ENCODE measurements at regions not wholly inside any gene's neighbourhood (a gene's known extent, or its start where the extent isn't known, plus 50 kb on each side); places are given as distances from the start of the nearest gene placed in this dataset.

- Histone ChIP-seq H3K4me3 (no peak overlapping the region), H3K27me3 (ENCODE audit: low read depth) (no peaks in the 10 kb centered on the region), H3K36me3 (no peaks in the 10 kb centered on the region), H3K9me3 (replicated peaks) (peaks cover 5% of the 10 kb centered on the region), H3K4me1 (no peaks in the 10 kb centered on the region), H3K27ac (replicated peaks) (no peak overlapping the region)
- TF ChIP-seq, protein P1, sequence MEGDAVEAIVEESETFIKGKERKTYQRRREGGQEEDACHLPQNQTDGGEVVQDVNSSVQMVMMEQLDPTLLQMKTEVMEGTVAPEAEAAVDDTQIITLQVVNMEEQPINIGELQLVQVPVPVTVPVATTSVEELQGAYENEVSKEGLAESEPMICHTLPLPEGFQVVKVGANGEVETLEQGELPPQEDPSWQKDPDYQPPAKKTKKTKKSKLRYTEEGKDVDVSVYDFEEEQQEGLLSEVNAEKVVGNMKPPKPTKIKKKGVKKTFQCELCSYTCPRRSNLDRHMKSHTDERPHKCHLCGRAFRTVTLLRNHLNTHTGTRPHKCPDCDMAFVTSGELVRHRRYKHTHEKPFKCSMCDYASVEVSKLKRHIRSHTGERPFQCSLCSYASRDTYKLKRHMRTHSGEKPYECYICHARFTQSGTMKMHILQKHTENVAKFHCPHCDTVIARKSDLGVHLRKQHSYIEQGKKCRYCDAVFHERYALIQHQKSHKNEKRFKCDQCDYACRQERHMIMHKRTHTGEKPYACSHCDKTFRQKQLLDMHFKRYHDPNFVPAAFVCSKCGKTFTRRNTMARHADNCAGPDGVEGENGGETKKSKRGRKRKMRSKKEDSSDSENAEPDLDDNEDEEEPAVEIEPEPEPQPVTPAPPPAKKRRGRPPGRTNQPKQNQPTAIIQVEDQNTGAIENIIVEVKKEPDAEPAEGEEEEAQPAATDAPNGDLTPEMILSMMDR (IDR thresholded peaks at IDR 0.05; ENCODE audit: borderline replicate concordance), result no peak
- intact Hi-C loops (cut with micrococcal nuclease), result no loop called here
- DNase-seq, result no peak
Measured at GRCh38 chr1:75010547-75010946, 123.6 kb upstream of the LHX8 start.

DNA sequence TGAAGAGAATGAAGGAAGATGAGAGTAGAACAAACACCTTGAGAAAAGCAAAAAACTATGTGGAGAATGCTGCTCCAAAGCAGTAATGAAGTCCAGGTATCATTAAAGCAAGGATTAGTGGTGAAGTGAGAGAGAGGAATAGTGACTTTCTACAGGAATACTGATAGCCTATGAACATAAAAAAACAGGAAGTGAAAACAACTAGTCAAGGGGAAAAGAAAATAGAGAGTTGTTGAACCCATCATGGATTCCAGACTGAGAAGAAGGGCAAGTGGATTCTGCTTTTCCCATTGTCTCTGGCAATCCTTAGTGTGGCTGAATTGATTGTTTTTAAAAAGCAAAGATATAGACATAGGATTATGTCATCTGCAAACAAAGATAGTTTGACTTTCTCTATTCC, 119.9 kb upstream of the LHX8 start:
- H3K9me3 ChIP-seq (replicated peaks), result peaks cover 25% of the 10 kb centered on the region
- no peaks in the 10 kb centered on the region for H3K27me3 ChIP-seq (ENCODE audit: low read depth)
- no peak overlapping the region for H3K27ac ChIP-seq (replicated peaks)
- no peak for DNase-seq
- no peaks in the 10 kb centered on the region for H3K4me1 ChIP-seq
- no peak overlapping the region for H3K4me3 ChIP-seq
- TF ChIP-seq, protein P1 (IDR thresholded peaks at IDR 0.05; ENCODE audit: borderline replicate concordance), result no peak
- H3K36me3 ChIP-seq, result no peaks in the 10 kb centered on the region
- intact Hi-C loops (cut with micrococcal nuclease), result no loop called here

- Histone ChIP-seq H3K27ac (replicated peaks) (no peak overlapping the region), H3K4me1 (no peaks in the 10 kb centered on the region), H3K27me3 (ENCODE audit: low read depth) (no peaks in the 10 kb centered on the region), H3K4me3 (no peak overlapping the region), H3K36me3 (no peaks in the 10 kb centered on the region), H3K9me3 (replicated peaks) (peaks cover 22% of the 10 kb centered on the region)
- TF ChIP-seq, protein P1 (IDR thresholded peaks at IDR 0.05; ENCODE audit: borderline replicate concordance), result no peak
- intact Hi-C loops (cut with micrococcal nuclease), result no loop called here
- no peak for DNase-seq
Measured at GRCh38 chr1:75023005-75023404, 111.2 kb upstream of the LHX8 start.

GRCh38 chr1:75034376-75034775, 99.8 kb upstream of the LHX8 start:
- Histone ChIP-seq H3K27ac (replicated peaks) (no peak overlapping the region), H3K36me3 (no peaks in the 10 kb centered on the region), H3K4me3 (no peak overlapping the region), H3K9me3 (replicated peaks) (peaks cover 86% of the 10 kb centered on the region), H3K27me3 (ENCODE audit: low read depth) (no peaks in the 10 kb centered on the region), H3K4me1 (no peaks in the 10 kb centered on the region)
- no peak for DNase-seq
- TF ChIP-seq, protein P1 (IDR thresholded peaks at IDR 0.05; ENCODE audit: borderline replicate concordance), result no peak
- intact Hi-C loops (cut with micrococcal nuclease), result no loop called here

DNA sequence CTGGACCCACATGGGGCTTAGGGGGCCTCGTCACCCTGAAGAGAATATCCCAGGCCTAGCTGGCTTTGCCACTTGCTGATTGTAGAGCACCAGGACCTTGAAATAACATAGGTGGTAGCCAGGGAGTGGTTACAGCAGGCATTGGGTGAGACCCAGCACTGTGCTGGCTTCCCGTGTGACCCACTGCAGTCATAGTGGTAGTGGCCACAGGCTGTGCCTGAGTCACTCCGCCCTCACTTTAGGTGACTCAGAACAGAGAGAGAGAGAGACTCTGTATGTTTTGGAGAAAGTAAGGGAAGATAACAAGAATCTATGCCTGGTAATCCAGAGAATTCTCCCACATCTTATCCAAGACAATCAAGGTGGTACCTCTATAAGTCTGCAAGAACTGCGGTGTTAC, 98.7 kb upstream of the LHX8 start:
- intact Hi-C loops (cut with micrococcal nuclease), result no loop called here
- H3K4me3 ChIP-seq, result no peak overlapping the region
- no peaks in the 10 kb centered on the region for H3K27me3 ChIP-seq (ENCODE audit: low read depth)
- H3K9me3 ChIP-seq (replicated peaks), result peaks cover 86% of the 10 kb centered on the region
- H3K36me3 ChIP-seq, result no peaks in the 10 kb centered on the region
- H3K4me1 ChIP-seq, result no peaks in the 10 kb centered on the region
- DNase-seq, result no peak
- no peak overlapping the region for H3K27ac ChIP-seq (replicated peaks)
- TF ChIP-seq, protein P1 (IDR thresholded peaks at IDR 0.05; ENCODE audit: borderline replicate concordance), result no peak

DNA sequence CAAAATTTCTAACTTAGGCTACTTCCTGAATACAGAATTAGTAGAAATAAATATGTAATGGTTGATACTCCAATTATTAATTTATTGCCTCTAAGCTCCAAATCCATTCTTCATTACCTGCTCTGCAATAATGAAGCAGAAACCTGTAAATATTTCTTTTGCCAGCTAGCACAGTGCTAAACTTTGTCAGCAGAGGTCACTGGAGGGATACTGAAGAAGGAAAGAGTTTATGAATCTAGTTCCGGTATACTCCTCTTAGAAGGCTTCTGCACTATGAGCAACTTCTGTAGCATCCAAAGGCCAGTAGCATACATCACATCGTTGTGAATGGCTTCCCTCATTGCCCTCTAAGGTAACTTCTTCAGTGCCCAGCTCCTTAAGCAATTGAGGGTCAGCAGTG, 81.0 kb upstream of the LHX8 start:
- Histone ChIP-seq H3K36me3 (no peaks in the 10 kb centered on the region), H3K4me1 (no peaks in the 10 kb centered on the region), H3K27me3 (ENCODE audit: low read depth) (no peaks in the 10 kb centered on the region), H3K27ac (replicated peaks) (no peak overlapping the region), H3K4me3 (no peak overlapping the region), H3K9me3 (replicated peaks) (peaks cover 29% of the 10 kb centered on the region)
- intact Hi-C loops (cut with micrococcal nuclease), result no loop called here
- no peak for DNase-seq
- TF ChIP-seq, protein P1 (IDR thresholded peaks at IDR 0.05; ENCODE audit: borderline replicate concordance), result no peak
